ENCODE measurements at regions not wholly inside any gene's neighbourhood (a gene's known extent, or its start where the extent isn't known, plus 50 kb on each side); places are given as distances from the start of the nearest gene placed in this dataset.

GRCh38 chr5:82349652-82350051 is 71.5 kb upstream of the RPS23 start:
- no peak for DNase-seq

GRCh38 chr5:82348784-82349425 is 70.8 kb upstream of the RPS23 start:
- DNase-seq: no peak

GRCh38 chr5:82347201-82347865 is 69.2 kb upstream of the RPS23 start:
- DNase-seq: no peak

- DNase-seq: no peak
Measured at GRCh38 chr5:82346399-82347165, 68.4 kb upstream of the RPS23 start.

- DNase-seq: no peak
Measured at GRCh38 chr5:82345108-82345507, 67.0 kb upstream of the RPS23 start.

GRCh38 chr5:82341325-82341724 is 63.2 kb upstream of the RPS23 start:
- no peak for DNase-seq

- DNase-seq: no peak
Measured at GRCh38 chr5:82340799-82341198, 62.6 kb upstream of the RPS23 start.

- no peak for DNase-seq
Measured at GRCh38 chr5:82339792-82340191, 61.6 kb upstream of the RPS23 start.

- DNase-seq: no peak
Measured at GRCh38 chr5:82338771-82339373, 60.7 kb upstream of the RPS23 start.

- no peak for DNase-seq
Measured at GRCh38 chr5:82336959-82337351, 58.8 kb upstream of the RPS23 start.

GRCh38 chr5:82336226-82336958 is 58.2 kb upstream of the RPS23 start:
- no peak for DNase-seq

GRCh38 chr5:82335806-82336205 is 57.7 kb upstream of the RPS23 start:
- no peak for DNase-seq

GRCh38 chr5:82334856-82335255 is 56.7 kb upstream of the RPS23 start:
- no peak for DNase-seq

- DNase-seq: no peak
Measured at GRCh38 chr5:82334085-82334692, 56.0 kb upstream of the RPS23 start.

GRCh38 chr5:82332886-82333615 is 54.9 kb upstream of the RPS23 start:
- no peak for DNase-seq

GRCh38 chr5:82332064-82332855 is 54.1 kb upstream of the RPS23 start:
- DNase-seq: no peak

GRCh38 chr5:82331557-82331956 is 53.4 kb upstream of the RPS23 start:
- DNase-seq: no peak

- no peak for DNase-seq
Measured at GRCh38 chr5:82330530-82331270, 52.5 kb upstream of the RPS23 start.

GRCh38 chr5:82329393-82329792 is 51.2 kb upstream of the RPS23 start:
- DNase-seq: no peak
